H9 (cell line): ENCODE measurements at regions not wholly inside any gene's neighbourhood (a gene's known extent, or its start where the extent isn't known, plus 50 kb on each side); places are given as distances from the start of the nearest gene placed in this dataset.

Source experiments
- DNase-seq: peaks from one replicate; pipeline ENCODE4 v3.0.0-alpha.2; 2017
- H2AFZ ChIP-seq: one replicate; pipeline ENCODE4 v1.6.1; 2013; ENCODE audit warnings: mild to moderate bottlenecking, low read length, control low read depth, moderate library complexity
- H2AK5ac ChIP-seq: 2 replicates; pipeline ENCODE4 v1.6.1; 2013; ENCODE audit warnings: low read length, control low read depth, mixed read lengths; ENCODE audit not compliant: insufficient read length
- H2BK120ac ChIP-seq: one replicate; pipeline ENCODE4 v1.6.1; 2013; ENCODE audit warnings: low read depth, mild to moderate bottlenecking, low read length, control low read depth, inconsistent platforms; ENCODE audit not compliant: poor library complexity, severe bottlenecking
- H2BK12ac ChIP-seq: 2 replicates; pipeline ENCODE4 v1.6.1; 2013; ENCODE audit warnings: low read length, control low read depth, mixed read lengths, low read depth; ENCODE audit not compliant: insufficient read length
- H2BK15ac ChIP-seq: 2 replicates; pipeline ENCODE4 v1.6.1; 2013; ENCODE audit warnings: low read depth, low read length, control low read depth
- H2BK20ac ChIP-seq: one replicate; pipeline ENCODE4 v1.6.1; 2013; ENCODE audit warnings: low read depth, mild to moderate bottlenecking, low read length, control low read depth, inconsistent platforms; ENCODE audit not compliant: poor library complexity, severe bottlenecking
- H2BK5ac ChIP-seq: 2 replicates; pipeline ENCODE4 v1.6.1; 2013; ENCODE audit warnings: low read length, control low read depth, mixed read lengths; ENCODE audit not compliant: insufficient read length
- H3K14ac ChIP-seq: 2 replicates; pipeline ENCODE4 v1.6.1; 2013; ENCODE audit warnings: low read length, control low read depth; ENCODE audit not compliant: insufficient read depth
- H3K18ac ChIP-seq: 2 replicates; pipeline ENCODE4 v1.6.1; 2013; ENCODE audit warnings: low read depth, mild to moderate bottlenecking, mixed read lengths, low read length, control low read depth; ENCODE audit not compliant: insufficient read length
- H3K23ac ChIP-seq: 2 replicates; pipeline ENCODE4 v1.6.1; 2013; ENCODE audit warnings: low read length, control low read depth, mixed read lengths, low read depth; ENCODE audit not compliant: insufficient read length
- H3K23me2 ChIP-seq: 2 replicates; pipeline ENCODE4 v1.6.1; 2013; ENCODE audit warnings: low read depth, mild to moderate bottlenecking, mixed read lengths, low read length, control low read depth; ENCODE audit not compliant: insufficient read length, poor library complexity, severe bottlenecking
- H3K27ac ChIP-seq: 2 replicates; pipeline ENCODE4 v1.5.1; 2013; ENCODE audit warnings: low read length, control low read depth, mixed read lengths, low read depth; ENCODE audit not compliant: insufficient read length
- H3K27me3 ChIP-seq: 2 replicates; pipeline ENCODE4 v1.6.1; 2013; ENCODE audit warnings: low read length, control low read depth, inconsistent platforms; ENCODE audit not compliant: insufficient read depth
- H3K4ac ChIP-seq: 2 replicates; pipeline ENCODE4 v1.6.1; 2013; ENCODE audit warnings: low read depth, mild to moderate bottlenecking, control low read depth, inconsistent platforms, low read length, moderate library complexity
- H3K4me1 ChIP-seq: 2 replicates; pipeline ENCODE4 v1.6.1; 2013; ENCODE audit warnings: low read length, control low read depth, inconsistent platforms; ENCODE audit not compliant: insufficient read depth
- H3K4me2 ChIP-seq: 2 replicates; pipeline ENCODE4 v1.6.1; 2013; ENCODE audit warnings: low read length, control low read depth, mixed read lengths; ENCODE audit not compliant: insufficient read length, insufficient read depth
- H3K56ac ChIP-seq: 2 replicates; pipeline ENCODE4 v1.6.1; 2013; ENCODE audit warnings: low read depth, mild to moderate bottlenecking, mixed read lengths, low read length, control low read depth; ENCODE audit not compliant: insufficient read length
- H3K79me1 ChIP-seq: 2 replicates; pipeline ENCODE4 v1.6.1; 2013; ENCODE audit warnings: low read depth, mild to moderate bottlenecking, moderate library complexity, low read length, control low read depth, inconsistent platforms; ENCODE audit not compliant: insufficient read depth, poor library complexity, severe bottlenecking
- H3K79me2 ChIP-seq: 2 replicates; pipeline ENCODE4 v1.6.1; 2013; ENCODE audit warnings: low read length, control low read depth, inconsistent platforms; ENCODE audit not compliant: insufficient read depth
- H3K9ac ChIP-seq: 2 replicates; pipeline ENCODE4 v1.6.1; 2013; ENCODE audit warnings: low read length, control low read depth, mixed read lengths; ENCODE audit not compliant: insufficient read length; ENCODE audit errors: extremely low read depth
- H3K9me3 ChIP-seq: one replicate; pipeline ENCODE4 v1.6.1; 2013; ENCODE audit warnings: low read depth, low read length, inconsistent platforms; ENCODE audit not compliant: control insufficient read depth
- H3T11ph ChIP-seq: one replicate; pipeline ENCODE4 v1.6.1; 2013; ENCODE audit warnings: mild to moderate bottlenecking, low read length, control low read depth, inconsistent platforms
- H4K20me1 ChIP-seq: one replicate; pipeline ENCODE4 v1.6.1; 2013; ENCODE audit not compliant: control insufficient read depth, insufficient read length, insufficient read depth
- H4K5ac ChIP-seq: 2 replicates; pipeline ENCODE4 v1.6.1; 2013; ENCODE audit warnings: low read depth, mild to moderate bottlenecking, mixed read lengths, low read length, control low read depth; ENCODE audit not compliant: insufficient read length
- H4K8ac ChIP-seq: replicated peaks from 2 replicates; pipeline ENCODE4 v1.6.1; 2013; ENCODE audit warnings: low read length, control low read depth, mixed read lengths, low read depth; ENCODE audit not compliant: insufficient read length
- H4K91ac ChIP-seq: 2 replicates; pipeline ENCODE4 v1.6.1; 2013; ENCODE audit warnings: low read depth, mild to moderate bottlenecking, moderate library complexity, mixed read lengths, low read length, control low read depth; ENCODE audit not compliant: insufficient read length
- H3K27ac Mint-ChIP-seq, 3 experiments: 2 replicates in 2 of 3; 3 replicates in 1 of 3; pipeline ENCODE4 v1.8.0; 2020 to 2021; ENCODE audit warnings: mixed read lengths in 3 of 3, mild to moderate bottlenecking in 1 of 3, moderate library complexity in 1 of 3
- H3K27me3 Mint-ChIP-seq: 2 replicates; pipeline ENCODE4 v1.8.0; 2021; ENCODE audit warnings: low read depth, mild to moderate bottlenecking, moderate library complexity, mixed read lengths
- H3K36me3 Mint-ChIP-seq, 3 experiments: 2 replicates in 2 of 3; 3 replicates in 1 of 3; pipeline ENCODE4 v1.8.0; 2020 to 2021; ENCODE audit warnings: low read depth in 3 of 3, mixed read lengths in 3 of 3; ENCODE audit not compliant: insufficient read depth in 1 of 3
- H3K4me1 Mint-ChIP-seq, 2 experiments: 2 replicates each; pipeline ENCODE4 v1.8.0; 2020; ENCODE audit warnings: mixed read lengths in 2 of 2
- H3K4me3 Mint-ChIP-seq, 2 experiments: 2 replicates in 1 of 2; 3 replicates in 1 of 2; pipeline ENCODE4 v1.8.0; 2020 to 2021; ENCODE audit warnings: mild to moderate bottlenecking in 2 of 2, mixed read lengths in 2 of 2, moderate library complexity in 1 of 2
- H3K9me3 Mint-ChIP-seq, 2 experiments: 2 replicates in 1 of 2; 3 replicates in 1 of 2; pipeline ENCODE4 v1.8.0; 2020; ENCODE audit warnings: mild to moderate bottlenecking in 2 of 2, mixed read lengths in 2 of 2, moderate library complexity in 1 of 2
- CTCF ChIP-seq: fragments of 200-600 bp; sonication (generic); conservative IDR thresholded peaks from 3 replicates; pipeline ENCODE4 v1.8.0; 2021; ENCODE audit warnings: antibody characterized with exemption, mild to moderate bottlenecking
- WGBS: extraction: QIAGEN DNeasy Blood & Tissue Kit; methylation state at CpG from one replicate; pipeline ENCODE4 v1.1.7; 2013; ENCODE audit warnings: missing lambda C conversion rate, low lambda C conversion rate, mixed read lengths; ENCODE audit not compliant: insufficient read length; ENCODE audit errors: extremely low coverage; 5-methylcytosine and 5-hydroxymethylcytosine counted together

- no peaks in the 10 kb centered on the region for H3K79me2 ChIP-seq
- no peak overlapping the region for H3K27ac ChIP-seq
- H2BK20ac ChIP-seq, result no peak overlapping the region
- no peak overlapping the region for H4K8ac ChIP-seq
- no peak overlapping the region for H3K23ac ChIP-seq
- H3K27me3 ChIP-seq, result no peaks in the 10 kb centered on the region
- no peak overlapping the region for H3K4me2 ChIP-seq
- no peak overlapping the region for H2BK120ac ChIP-seq
- H2BK5ac ChIP-seq, result no peak overlapping the region
- H3K27me3 Mint-ChIP-seq, result peaks cover 2% of the 10 kb centered on the region; the same call in 1 of the 2 replicates
- H3T11ph ChIP-seq, result no peak overlapping the region
- H3K9me3 Mint-ChIP-seq, result no peaks in the 10 kb centered on the region; a peak in 1 of 5 replicates
- no peak overlapping the region for H2BK12ac ChIP-seq
- H3K27ac Mint-ChIP-seq, result no peak overlapping the region
- H4K5ac ChIP-seq, result no peak overlapping the region
- H3K56ac ChIP-seq, result no peak overlapping the region
- H3K9ac ChIP-seq, result no peak overlapping the region
- H3K23me2 ChIP-seq, result no peaks in the 10 kb centered on the region
- peaks cover 0 to 3% of the 10 kb centered on the region in 2 experiments; a peak in 1 of 4 replicates for H3K4me1 Mint-ChIP-seq
- no peaks in the 10 kb centered on the region for H3K36me3 Mint-ChIP-seq
- no peaks in the 10 kb centered on the region for H3K9me3 ChIP-seq
- H3K18ac ChIP-seq, result no peak overlapping the region
- no peak overlapping the region for H3K4ac ChIP-seq
- WGBS, result no CpG with 5 or more reads among the region's 3 CpGs
- H4K20me1 ChIP-seq, result no peaks in the 10 kb centered on the region
- TF ChIP-seq CTCF, result no peak
- H3K79me1 ChIP-seq, result no peaks in the 10 kb centered on the region
- no peaks in the 10 kb centered on the region for H3K4me1 ChIP-seq
- H2BK15ac ChIP-seq, result no peak overlapping the region
- no peak overlapping the region for H2AK5ac ChIP-seq
- no peak overlapping the region for H3K14ac ChIP-seq
- H4K91ac ChIP-seq, result no peak overlapping the region
- no peak overlapping the region for H2AFZ ChIP-seq
- no peak for DNase-seq
- no peak overlapping the region for H3K4me3 Mint-ChIP-seq
Observed at GRCh38 chr6:139436957-139437348, 62.5 kb upstream of the CITED2 start.
